Heart right ventricle (tissue), 16 donors: ENCODE measurements at regions not wholly inside any gene's neighbourhood (a gene's known extent, or its start where the extent isn't known, plus 50 kb on each side); places are given as distances from the start of the nearest gene placed in this dataset.

Source experiments
- ATAC-seq, 8 donors: fragments of 200-7000 bp; cut with Tn5 transposase; one replicate each; pipeline ENCODE4 v1.9.1; 2020; ENCODE audit warnings: mild to moderate bottlenecking in 8 of 8, moderate library complexity in 8 of 8, moderate number of reproducible peaks in 1 of 8
- DNase-seq, 2 donors: peaks; one replicate each; pipeline ENCODE4 v3.0.0-alpha.2; 2020
- H3K27ac ChIP-seq, 10 donors: fragments of 200-600 bp; sonication (generic) in 2 of 10; one replicate each; pipeline versions ENCODE4 v1.5.0 to v1.8.0; 2020 to 2022; ENCODE audit warnings: mild to moderate bottlenecking in 3 of 10
- H3K27me3 ChIP-seq, 7 donors: fragments of 200-600 bp; one replicate each; pipeline ENCODE4 v1.8.0; 2021 to 2022; ENCODE audit warnings: mild to moderate bottlenecking in 2 of 7
- H3K36me3 ChIP-seq, 9 donors: fragments of 200-600 bp; sonication (generic) in 1 of 9; one replicate each; pipeline versions ENCODE4 v1.5.0 to v1.8.0; 2020 to 2022; ENCODE audit warnings: mild to moderate bottlenecking in 2 of 9
- H3K4me1 ChIP-seq, 9 donors: fragments of 200-600 bp; sonication (generic) in 1 of 9; one replicate each; pipeline versions ENCODE4 v1.5.0 to v1.8.0; 2020 to 2022; ENCODE audit warnings: mild to moderate bottlenecking in 4 of 9
- H3K4me3 ChIP-seq, 10 donors: fragments of 200-600 bp; sonication (generic) in 2 of 10; one replicate each; pipeline versions ENCODE4 v1.5.0 to v1.8.0; 2020 to 2022; ENCODE audit warnings: mild to moderate bottlenecking in 7 of 10, moderate library complexity in 2 of 10
- H3K9me3 ChIP-seq, 11 donors: fragments of 200-600 bp in 10 of 11; sonication (generic) in 2 of 11; one replicate each; pipeline versions ENCODE4 v1.5.0 to v1.8.0; 2013 to 2022; ENCODE audit warnings: mild to moderate bottlenecking in 2 of 11, control low read depth in 1 of 11, moderate library complexity in 1 of 11
- CTCF ChIP-seq, 9 donors: fragments of 200-600 bp; sonication (generic) in 2 of 9; IDR thresholded peaks; one replicate each; pipeline versions ENCODE4 v1.5.0 to v1.8.0; 2021 to 2022; ENCODE audit warnings: antibody characterized with exemption in 9 of 9, mild to moderate bottlenecking in 5 of 9, moderate library complexity in 1 of 9
- WGBS, 2 donors: extraction: QIAGEN DNeasy Blood & Tissue Kit; methylation state at CpG; one replicate each; pipeline ENCODE4 v1.1.7; 2013; ENCODE audit warnings: inconsistent platforms in 1 of 2; 5-methylcytosine and 5-hydroxymethylcytosine counted together
- intact Hi-C, 10 donors: fragments of 100-400 bp; cut with DNase I; formaldehyde crosslinking; loops; one replicate each; pipeline versions ENCODE4 v1.11.1 to v1.14.2; 2022
- donor health status: Arrhythmogenic right ventricular cardiomyopathy.
- donor health status: ischemic (EF 13 %, LVEDD 7.1; RV severe dilation, severe dysfunction).
- donor health status: healthy with polysubstance abuse.
- donor health status: DM: no; HTN: yes; CAD: no.
- donor health status: DM: no; HTN: no; CAD: no.
- donor health status: ischemic (EF 25% LVEDD 6.9; RV normal size, moderate dysfunction).
- donor health status: ischemic (EF 25% LVEDD 5.7; RV mildly dilated, moderate dysfunction).
- donor health status: healthy.
- donor health status: DM: yes; HTN: yes; CAD: no.
- donor health status: Ischemic cardiomyopathy.
- donor health status: ischemic (EF 35%, LVEDD 5.7; RV mildly dilated, moderate dysfunction).
- donor health status: nonischemic (EF 11% LVEDD 7.7; RV severe dilation, severe dysfunction).
- donor health status: DM: yes; HTN: yes; CAD: no.
- donor health status: PGD.
- donor health status: ischemic (EF 29% LVEDD 5.4; RV normal size, mild dysfunction).
- donor health status: nonischemic (EF 23%, LVEDD 6.1; RV moderate dilation, normal function).

- DNase-seq = no peak
- intact Hi-C loops = no loop called here
- Histone ChIP-seq H3K27me3 (no peaks in the 10 kb centered on the region), H3K9me3 (peaks cover 0 to 14% (median 4%) of the 10 kb centered on the region in 11 donors), H3K27ac (no peak overlapping the region), H3K4me1 (no peaks in the 10 kb centered on the region), H3K36me3 (no peaks in the 10 kb centered on the region), H3K4me3 (no peak overlapping the region)
- ATAC-seq = no peak
- no peak for TF ChIP-seq CTCF (IDR thresholded peaks at IDR 0.05)
- 89 to 90% methylated on average over 10 of the region's 10 CpGs for WGBS, 2 donors
Observed at GRCh38 chr3:144791034-144791433, 819.4 kb downstream of the DIPK2A start.

- ATAC-seq (no peak), DNase-seq (no peak)
- Histone ChIP-seq H3K27ac (no peak overlapping the region), H3K9me3 (peaks cover 0 to 15% (median 0%) of the 10 kb centered on the region in 11 donors), H3K4me3 (no peak overlapping the region), H3K36me3 (no peaks in the 10 kb centered on the region), H3K27me3 (no peaks in the 10 kb centered on the region), H3K4me1 (no peaks in the 10 kb centered on the region)
- intact Hi-C loops = no loop called here
- 87 to 100% methylated on average over 1 of the region's 1 CpG for WGBS, 2 donors
- no peak for TF ChIP-seq CTCF (IDR thresholded peaks at IDR 0.05)
Observed at GRCh38 chr3:144801890-144802289, 830.3 kb downstream of the DIPK2A start.

GRCh38 chr3:144809380-144809779 is 837.8 kb downstream of the DIPK2A start:
- peaks cover 0 to 13% (median 0%) of the 10 kb centered on the region in 11 donors for H3K9me3 ChIP-seq
- H3K4me1 ChIP-seq = peaks cover 0 to 10% (median 0%) of the 10 kb centered on the region in 9 donors
- 90 to 94% methylated on average over 1 of the region's 1 CpG for WGBS, 2 donors
- H3K4me3 ChIP-seq = no peak overlapping the region
- DNase-seq (no peak), ATAC-seq (no peak)
- no peak for TF ChIP-seq CTCF (IDR thresholded peaks at IDR 0.05)
- H3K36me3 ChIP-seq = no peaks in the 10 kb centered on the region
- intact Hi-C loops = no loop called here
- no peak overlapping the region for H3K27ac ChIP-seq
- no peaks in the 10 kb centered on the region for H3K27me3 ChIP-seq

- DNase-seq (no peak), ATAC-seq (no peak)
- Histone ChIP-seq H3K36me3 (no peaks in the 10 kb centered on the region), H3K4me1 (peaks cover 0 to 10% (median 0%) of the 10 kb centered on the region in 9 donors), H3K27me3 (no peaks in the 10 kb centered on the region), H3K9me3 (peaks cover 0 to 8% (median 0%) of the 10 kb centered on the region in 11 donors), H3K27ac (no peak overlapping the region), H3K4me3 (no peak overlapping the region)
- TF ChIP-seq CTCF (IDR thresholded peaks at IDR 0.05) = no peak
- WGBS, 2 donors = 64 to 81% methylated on average over 1 of the region's 1 CpG
- intact Hi-C loops = no loop called here
Observed at GRCh38 chr3:144810160-144810559, 838.5 kb downstream of the DIPK2A start.
